NCI-H1092 (cell line): ENCODE measurements at regions not wholly inside any gene's neighbourhood (a gene's known extent, or its start where the extent isn't known, plus 50 kb on each side); places are given as distances from the start of the nearest gene placed in this dataset.

Experiments
- DNase-seq: peaks from one replicate; lab custom pipeline; 2025; lab: John Stamatoyannopoulos, UW

DNA sequence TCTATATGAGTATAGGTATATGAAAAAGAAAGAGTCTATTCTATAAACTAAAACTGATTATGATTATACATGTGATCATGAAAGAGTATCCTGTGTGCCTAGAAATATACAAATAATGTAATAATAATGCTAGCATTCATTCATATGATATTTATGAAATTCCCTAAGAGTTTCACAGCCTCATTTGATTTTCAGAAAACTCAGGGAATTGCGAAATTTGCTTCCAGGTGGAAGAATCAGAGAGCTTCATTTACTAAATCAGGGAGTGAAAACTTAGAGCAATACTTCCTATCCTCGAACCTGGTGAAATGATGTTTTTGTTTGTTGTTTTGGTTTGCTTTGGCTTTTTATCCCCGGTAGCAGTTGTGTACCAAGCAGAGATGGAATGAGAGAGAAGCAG lies 1105.7 kb upstream of the SLIT2 start:
- DNase-seq = no peak

- no peak for DNase-seq
Observed at GRCh38 chr4:19135895-19136633, 1114.5 kb upstream of the LCORL start.

DNA sequence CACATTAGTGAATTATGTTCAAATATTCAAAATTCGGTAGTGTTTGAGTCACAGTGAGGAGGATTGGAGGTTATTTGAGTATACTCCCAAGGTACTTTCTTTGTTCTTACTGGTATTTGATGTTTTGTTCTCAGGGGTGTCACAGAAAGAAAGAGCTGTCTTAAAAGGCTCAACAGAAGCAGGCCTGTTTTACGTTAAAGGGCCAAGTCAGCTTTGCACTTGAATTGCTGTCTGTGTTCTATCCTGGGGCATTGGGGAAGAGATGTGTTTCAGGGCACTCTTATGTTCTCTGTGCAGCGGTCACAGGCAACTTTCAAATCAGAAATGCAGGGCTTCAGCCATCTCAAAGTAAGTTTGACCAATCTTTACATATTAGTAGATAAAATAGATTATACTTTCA lies 1113.1 kb upstream of the LCORL start:
- no peak for DNase-seq

- DNase-seq = no peak
Observed at GRCh38 chr4:19133315-19133714, 1111.8 kb upstream of the LCORL start.

GRCh38 chr4:19130866-19131265 lies 1109.3 kb upstream of the LCORL start:
- DNase-seq = no peak

DNA sequence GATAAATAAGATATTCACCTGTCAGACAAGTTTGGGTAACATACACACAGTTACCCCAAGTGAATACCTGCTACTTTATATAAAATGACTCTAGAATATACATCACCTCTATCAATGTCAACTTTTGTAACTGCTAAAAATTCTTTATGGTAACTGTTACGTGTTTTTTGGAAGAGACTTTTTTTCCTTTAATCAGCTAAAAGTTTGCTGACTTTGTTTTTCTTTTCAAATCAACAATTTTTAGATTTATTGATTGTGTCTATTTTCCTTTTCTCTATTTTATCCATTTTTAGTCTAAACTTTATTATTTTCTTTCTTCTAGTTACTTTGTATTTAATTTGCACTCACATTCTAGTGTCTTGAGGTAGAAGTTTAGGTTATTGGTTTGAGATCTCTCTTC lies 1106.6 kb upstream of the LCORL start:
- DNase-seq = no peak

GRCh38 chr4:19126903-19127302 lies 1105.3 kb upstream of the LCORL start:
- no peak for DNase-seq

- DNase-seq = no peak
Observed at GRCh38 chr4:19123681-19124080, 1102.1 kb upstream of the LCORL start.

- no peak for DNase-seq
Observed at GRCh38 chr4:19119904-19120560, 1098.5 kb upstream of the LCORL start.

DNA sequence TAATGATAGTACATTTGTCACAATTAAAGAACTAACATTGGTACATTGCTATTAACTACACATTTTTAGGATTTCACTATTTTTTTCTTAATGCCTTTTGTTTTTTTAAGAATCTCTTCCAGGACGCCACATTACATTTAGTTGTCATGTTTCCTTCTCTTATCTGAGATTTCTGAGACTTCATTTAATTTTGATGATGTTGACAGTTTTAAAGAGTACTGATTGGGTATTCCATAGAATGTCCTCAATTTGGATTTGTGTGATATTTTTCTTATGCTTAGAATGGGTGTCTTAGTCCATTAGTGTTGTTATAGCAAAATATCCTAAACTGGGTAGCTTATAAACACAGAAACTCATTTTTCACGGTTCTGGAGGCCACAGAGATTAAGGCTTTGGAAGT lies 1095.5 kb upstream of the LCORL start:
- no peak for DNase-seq

DNA sequence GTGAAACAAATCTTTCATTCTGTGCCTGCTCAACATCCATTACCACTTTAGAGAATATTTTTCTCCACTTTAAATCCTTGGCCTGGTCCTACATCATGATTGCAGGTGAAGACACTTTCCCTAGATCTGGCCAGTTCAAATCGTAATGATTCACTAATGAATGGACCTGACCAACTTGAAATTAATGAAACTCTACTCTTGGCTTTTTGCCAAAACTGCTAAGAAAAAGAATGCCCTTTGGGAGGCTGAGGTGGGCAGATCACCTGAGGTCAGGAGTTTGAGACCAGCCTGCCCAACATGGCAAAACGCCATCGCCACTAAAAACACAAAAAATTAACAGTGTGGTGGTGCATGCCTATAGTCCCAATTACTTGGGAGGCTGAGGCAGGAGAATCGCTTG lies 1082.6 kb upstream of the LCORL start:
- no peak for DNase-seq

- DNase-seq = no peak
Observed at GRCh38 chr4:19095491-19096046, 1074.0 kb upstream of the LCORL start.

- no peak for DNase-seq
Observed at GRCh38 chr4:19093951-19094350, 1072.4 kb upstream of the LCORL start.

DNA sequence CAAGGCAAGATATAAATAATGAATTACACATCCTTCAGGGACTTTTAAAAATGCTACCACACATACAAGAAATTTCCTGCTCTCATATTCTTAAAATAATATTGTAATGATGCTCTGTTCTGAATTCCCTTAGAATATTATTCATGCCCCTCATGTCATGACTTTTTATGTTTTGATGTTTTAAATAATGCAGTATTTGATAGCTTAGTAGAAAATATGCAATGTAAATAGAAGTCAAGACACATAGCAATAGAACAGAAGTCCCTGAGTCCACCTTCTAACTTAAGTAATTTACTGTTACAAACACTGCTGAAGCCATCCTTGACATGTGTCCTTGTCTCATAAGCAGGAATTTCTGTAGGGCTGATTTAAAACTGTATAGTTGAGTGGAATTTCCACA lies 1071.2 kb upstream of the LCORL start:
- no peak for DNase-seq

DNA sequence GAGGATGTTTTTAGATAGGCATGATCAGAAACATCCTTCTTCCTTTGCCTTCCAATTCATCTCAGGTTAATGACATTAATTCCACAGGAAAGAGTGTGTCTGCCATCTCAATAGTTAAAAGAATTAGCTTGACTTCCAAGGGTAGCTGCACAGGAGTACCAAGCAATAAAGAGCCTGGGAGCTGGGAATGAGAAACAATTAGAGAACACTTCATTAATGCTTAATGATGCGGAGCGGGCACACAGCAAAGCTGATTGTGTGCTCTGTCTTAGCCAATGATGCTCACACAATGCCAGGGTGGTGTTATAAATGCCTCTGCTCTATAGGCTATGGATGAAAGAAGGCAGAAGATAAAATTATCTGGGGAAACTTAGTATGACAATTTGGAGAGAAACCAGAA lies 1052.5 kb upstream of the LCORL start:
- no peak for DNase-seq

DNA sequence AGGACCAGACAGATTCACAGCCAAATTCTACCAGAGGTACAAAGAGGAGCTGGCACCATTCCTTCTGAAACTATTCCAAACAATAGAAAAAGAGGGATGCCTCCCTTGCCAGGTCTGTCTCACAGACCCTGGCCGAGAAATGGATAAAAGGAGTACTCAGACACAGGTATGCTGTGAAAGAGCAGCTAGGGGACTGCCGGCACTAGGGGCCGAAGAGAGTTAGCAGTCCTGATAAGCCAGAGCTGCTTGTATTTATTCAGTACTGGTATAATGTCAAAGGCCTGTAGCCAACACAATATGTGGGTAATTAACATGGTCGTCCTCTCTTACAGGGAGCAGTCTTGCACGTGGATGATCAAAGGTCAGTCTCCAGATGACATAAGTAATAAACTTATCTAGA lies 1042.1 kb upstream of the LCORL start:
- DNase-seq = no peak

DNA sequence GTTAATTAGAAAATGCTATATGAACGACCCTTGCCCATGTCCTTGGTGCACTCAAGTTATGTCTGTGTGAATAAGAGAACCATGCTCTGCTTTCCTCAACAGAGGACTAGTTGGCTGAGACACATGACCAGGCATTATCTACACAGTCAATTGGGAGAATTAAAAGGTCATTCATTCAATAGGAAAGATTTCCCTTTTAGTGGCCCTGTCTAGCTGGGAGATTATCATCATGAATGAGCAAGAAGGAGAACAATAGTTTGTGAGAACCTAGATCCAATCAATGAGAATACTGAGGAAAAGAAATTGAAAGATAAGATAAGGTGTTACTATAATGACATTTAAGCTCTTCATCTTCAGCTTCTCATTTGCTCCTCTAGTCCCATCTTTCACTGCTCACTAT lies 1033.4 kb upstream of the LCORL start:
- no peak for DNase-seq

DNA sequence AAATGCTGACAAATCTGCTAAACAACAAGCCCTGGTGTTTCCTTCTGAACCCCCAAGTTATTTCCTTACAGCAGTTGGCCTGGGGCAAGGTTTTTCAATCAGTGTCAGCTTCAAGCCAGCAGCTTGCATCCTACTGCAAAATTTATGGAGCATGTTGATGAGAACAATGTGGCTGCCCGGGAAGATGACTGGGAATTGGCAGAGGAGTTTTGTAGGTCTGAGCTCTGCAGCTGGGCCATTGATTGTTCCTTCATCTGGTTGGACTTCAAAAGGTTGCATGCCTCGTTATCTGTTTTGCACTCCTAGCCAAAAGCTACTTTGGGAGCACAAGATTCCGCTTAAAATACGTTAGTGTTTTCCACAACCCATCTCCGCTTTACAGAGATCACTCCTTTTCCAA lies 1030.3 kb upstream of the LCORL start:
- peak; percentile 80 for DNase-seq

- no peak for DNase-seq
Observed at GRCh38 chr4:19047279-19047880, 1025.8 kb upstream of the LCORL start.

- DNase-seq = no peak
Observed at GRCh38 chr4:19039816-19040215, 1018.3 kb upstream of the LCORL start.

DNA sequence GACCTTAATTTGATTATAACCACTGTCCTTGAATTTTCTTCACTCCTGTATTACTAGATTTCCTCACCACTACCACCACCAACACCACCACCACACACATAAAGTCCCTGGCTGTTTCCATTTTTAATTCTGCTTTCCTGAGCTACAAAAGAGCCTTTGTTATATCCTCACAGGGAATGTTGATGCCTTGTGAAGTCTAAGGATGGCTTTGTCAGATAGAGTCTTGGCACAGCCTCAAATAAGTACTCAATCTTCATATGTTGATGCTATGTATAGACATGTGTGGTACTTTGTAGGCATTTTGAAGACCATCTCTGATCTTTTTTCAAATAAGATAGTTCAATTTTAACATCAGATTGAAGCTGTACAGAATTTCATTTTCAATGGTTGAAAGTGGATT lies 1016.7 kb upstream of the LCORL start:
- no peak for DNase-seq

GRCh38 chr4:19033816-19034733 lies 1012.5 kb upstream of the LCORL start:
- no peak for DNase-seq
